T-helper 2 cell (primary cell): ENCODE measurements at regions not wholly inside any gene's neighbourhood (a gene's known extent, or its start where the extent isn't known, plus 50 kb on each side); places are given as distances from the start of the nearest gene placed in this dataset.

Experiments used
- DNase-seq, 5 experiments: peaks; one replicate each; pipeline versions ENCODE4 v3.0.0 to v3.0.0-alpha.2; 2012 to 2022

GRCh38 chr1:187237542-187237941 is 408.8 kb downstream of the PLA2G4A start:
- DNase-seq: no peak

GRCh38 chr1:187241971-187242370 is 413.2 kb downstream of the PLA2G4A start:
- DNase-seq: no peak

GRCh38 chr1:187244623-187245022 is 415.9 kb downstream of the PLA2G4A start:
- DNase-seq: no peak

GRCh38 chr1:187245201-187245600 is 416.5 kb downstream of the PLA2G4A start:
- DNase-seq: no peak

GRCh38 chr1:187249196-187249595 is 420.4 kb downstream of the PLA2G4A start:
- DNase-seq: no peak

GRCh38 chr1:187252923-187253322 is 424.2 kb downstream of the PLA2G4A start:
- DNase-seq: no peak

GRCh38 chr1:187257476-187257875 is 428.7 kb downstream of the PLA2G4A start:
- DNase-seq: no peak

GRCh38 chr1:187261637-187262036 is 432.9 kb downstream of the PLA2G4A start:
- no peak for DNase-seq

GRCh38 chr1:187262731-187263130 is 434.0 kb downstream of the PLA2G4A start:
- DNase-seq: no peak

- peak in 1 of 5 experiments; percentile 10 for DNase-seq
These were observed 436.4 kb downstream of the PLA2G4A start for GRCh38 chr1:187264995-187265602.

GRCh38 chr1:187266051-187266450 is 437.3 kb downstream of the PLA2G4A start:
- DNase-seq: no peak

- no peak for DNase-seq
These were observed 439.1 kb downstream of the PLA2G4A start for GRCh38 chr1:187267827-187268226.

- no peak for DNase-seq
These were observed 441.5 kb downstream of the PLA2G4A start for GRCh38 chr1:187270256-187270655.

GRCh38 chr1:187275346-187275745 is 446.6 kb downstream of the PLA2G4A start:
- no peak for DNase-seq

- no peak for DNase-seq
These were observed 447.3 kb downstream of the PLA2G4A start for GRCh38 chr1:187275985-187276575.

GRCh38 chr1:187276677-187277076 is 447.9 kb downstream of the PLA2G4A start:
- no peak for DNase-seq

- DNase-seq: no peak
These were observed 451.3 kb downstream of the PLA2G4A start for GRCh38 chr1:187280031-187280430.

GRCh38 chr1:187281085-187281484 is 452.3 kb downstream of the PLA2G4A start:
- DNase-seq: no peak

- DNase-seq: no peak
These were observed 455.2 kb downstream of the PLA2G4A start for GRCh38 chr1:187283984-187284383.

- no peak for DNase-seq
These were observed 465.9 kb downstream of the PLA2G4A start for GRCh38 chr1:187294421-187295201.

- DNase-seq: no peak
These were observed 471.3 kb downstream of the PLA2G4A start for GRCh38 chr1:187300081-187300480.

GRCh38 chr1:187306710-187307415 is 478.1 kb downstream of the PLA2G4A start:
- no peak for DNase-seq

GRCh38 chr1:187310038-187310631 is 481.4 kb downstream of the PLA2G4A start:
- no peak for DNase-seq
